Neuronal stem cell (in vitro differentiated cells): ENCODE measurements at regions not wholly inside any gene's neighbourhood (a gene's known extent, or its start where the extent isn't known, plus 50 kb on each side); places are given as distances from the start of the nearest gene placed in this dataset.

Experiments used
- DNase-seq: peaks from one replicate; pipeline ENCODE4 v3.0.0-alpha.2; 2013; ENCODE audit warnings: low spot score
- H2AFZ ChIP-seq: one replicate; pipeline ENCODE4 v1.6.1; 2013; ENCODE audit warnings: mild to moderate bottlenecking, low read length, inconsistent platforms
- H2AK5ac ChIP-seq: 2 replicates; pipeline ENCODE4 v1.6.1; 2013; ENCODE audit warnings: low read depth, mild to moderate bottlenecking, inconsistent platforms, low read length, moderate library complexity, mixed read lengths
- H2BK120ac ChIP-seq: 2 replicates; pipeline ENCODE4 v1.6.1; 2013; ENCODE audit warnings: low read depth, mild to moderate bottlenecking, inconsistent platforms, low read length, moderate library complexity, mixed read lengths
- H2BK12ac ChIP-seq: one replicate; pipeline ENCODE4 v1.6.1; 2013; ENCODE audit warnings: low read length, inconsistent platforms
- H2BK15ac ChIP-seq: 2 replicates; pipeline ENCODE4 v1.6.1; 2013; ENCODE audit warnings: mild to moderate bottlenecking, low read length, inconsistent platforms, mixed read lengths
- H2BK5ac ChIP-seq: one replicate; pipeline ENCODE4 v1.6.1; 2013; ENCODE audit warnings: inconsistent platforms, mild to moderate bottlenecking, low read length, moderate library complexity
- H3K14ac ChIP-seq: one replicate; pipeline ENCODE4 v1.6.1; 2013; ENCODE audit warnings: low read length, inconsistent platforms
- H3K18ac ChIP-seq: 2 replicates; pipeline ENCODE4 v1.6.1; 2013; ENCODE audit warnings: low read length, inconsistent platforms
- H3K23ac ChIP-seq: 2 replicates; pipeline ENCODE4 v1.6.1; 2013; ENCODE audit warnings: low read depth, mild to moderate bottlenecking, mixed read lengths, low read length, inconsistent platforms; ENCODE audit not compliant: poor library complexity
- H3K27ac ChIP-seq: replicated peaks from 3 replicates; pipeline ENCODE4 v1.5.1; 2013; ENCODE audit warnings: low read length, inconsistent platforms
- H3K27me3 ChIP-seq, 3 experiments: 2 replicates each; pipeline ENCODE4 v1.6.1; 2013; ENCODE audit warnings: low read length in 3 of 3, mild to moderate bottlenecking in 2 of 3, inconsistent platforms in 1 of 3, low read depth in 1 of 3, mixed read lengths in 1 of 3, moderate library complexity in 1 of 3; ENCODE audit not compliant: control insufficient read depth in 3 of 3, insufficient read depth in 3 of 3
- H3K36me3 ChIP-seq, 2 donors: replicated peaks in 1 of 2; 2 replicates each; pipeline ENCODE4 v1.6.1; 2013; ENCODE audit warnings: low read length in 2 of 2; ENCODE audit not compliant: control insufficient read depth in 2 of 2, insufficient read depth in 2 of 2
- H3K4ac ChIP-seq: 2 replicates; pipeline ENCODE4 v1.6.1; 2013; ENCODE audit warnings: inconsistent platforms, mild to moderate bottlenecking, low read length, moderate library complexity
- H3K4me1 ChIP-seq, 2 donors: 1 replicate in 1 of 2; 2 replicates in 1 of 2; pipeline ENCODE4 v1.6.1; 2013; ENCODE audit warnings: low read length in 2 of 2, low read depth in 1 of 2; ENCODE audit not compliant: control insufficient read depth in 2 of 2, insufficient read depth in 1 of 2
- H3K4me2 ChIP-seq: one replicate; pipeline ENCODE4 v1.6.1; 2013; ENCODE audit warnings: mild to moderate bottlenecking, low read length, inconsistent platforms; ENCODE audit not compliant: insufficient read depth, poor library complexity, severe bottlenecking
- H3K4me3 ChIP-seq, 2 donors: 2 replicates each; pipeline ENCODE4 v1.5.1; 2013; ENCODE audit warnings: low read length in 2 of 2, mild to moderate bottlenecking in 2 of 2, inconsistent platforms in 1 of 2, moderate library complexity in 1 of 2
- H3K79me1 ChIP-seq: one replicate; pipeline ENCODE4 v1.6.1; 2013; ENCODE audit warnings: low read depth, mild to moderate bottlenecking, inconsistent platforms, low read length, moderate library complexity
- H3K9ac ChIP-seq: one replicate; pipeline ENCODE4 v1.6.1; 2013; ENCODE audit warnings: mild to moderate bottlenecking, low read depth, low read length, inconsistent platforms; ENCODE audit not compliant: poor library complexity
- H3K9me3 ChIP-seq, 2 donors: replicated peaks in 1 of 2; 2 replicates each; pipeline versions ENCODE3 to v1.6.1; 2013; ENCODE audit warnings: low read length in 2 of 2, mild to moderate bottlenecking in 2 of 2, inconsistent platforms in 1 of 2, low read depth in 1 of 2, mixed read lengths in 1 of 2, moderate library complexity in 1 of 2; ENCODE audit not compliant: control insufficient read depth in 2 of 2, insufficient read depth in 1 of 2
- H4K8ac ChIP-seq: one replicate; pipeline ENCODE4 v1.6.1; 2013; ENCODE audit warnings: low read depth, mild to moderate bottlenecking, inconsistent platforms, low read length, moderate library complexity
- H4K91ac ChIP-seq: one replicate; pipeline ENCODE4 v1.6.1; 2013; ENCODE audit warnings: low read length, low read depth, mild to moderate bottlenecking, inconsistent platforms; ENCODE audit not compliant: poor library complexity
- WGBS, 2 donors: extraction: QIAGEN DNeasy Blood & Tissue Kit; methylation state at CpG; one replicate each; pipeline ENCODE4 v1.1.7; 2013; ENCODE audit warnings: missing lambda C conversion rate in 2 of 2, mixed read lengths in 1 of 2; ENCODE audit not compliant: insufficient read length in 2 of 2, insufficient replicate concordance in 1 of 2; ENCODE audit errors: extremely low coverage in 2 of 2; 5-methylcytosine and 5-hydroxymethylcytosine counted together

- no peak overlapping the region for H3K27ac ChIP-seq
- no peak overlapping the region for H2BK12ac ChIP-seq
- H4K91ac ChIP-seq: no peak overlapping the region
- no peaks in the 10 kb centered on the region for H3K36me3 ChIP-seq
- no peak overlapping the region for H3K9ac ChIP-seq
- no peaks in the 10 kb centered on the region for H3K79me1 ChIP-seq
- no peaks in the 10 kb centered on the region for H3K27me3 ChIP-seq
- WGBS, 2 donors: no CpG with 5 or more reads among the region's 1 CpG
- no peak overlapping the region for H3K18ac ChIP-seq
- H2AFZ ChIP-seq: no peak overlapping the region
- DNase-seq: no peak
- no peak overlapping the region for H2AK5ac ChIP-seq
- no peak overlapping the region for H3K4me3 ChIP-seq
- no peak overlapping the region for H3K14ac ChIP-seq
- H3K4ac ChIP-seq: no peak overlapping the region
- no peak overlapping the region for H3K4me2 ChIP-seq
- H3K4me1 ChIP-seq: no peaks in the 10 kb centered on the region
- H2BK15ac ChIP-seq: no peak overlapping the region
- no peak overlapping the region for H3K23ac ChIP-seq
- no peak overlapping the region for H4K8ac ChIP-seq
- no peak overlapping the region for H2BK5ac ChIP-seq
- H3K9me3 ChIP-seq: peaks cover 11 to 28% of the 10 kb centered on the region in 2 donors
- no peak overlapping the region for H2BK120ac ChIP-seq
Measured at GRCh38 chr14:40476005-40476404, 1043.8 kb upstream of the FBXO33 start.

GRCh38 chr14:40467969-40468368 lies 1035.7 kb upstream of the FBXO33 start:
- Histone ChIP-seq H2BK12ac (no peak overlapping the region), H3K18ac (no peak overlapping the region), H2BK120ac (no peak overlapping the region), H2AFZ (no peak overlapping the region), H3K4me2 (no peak overlapping the region), H3K27ac (no peak overlapping the region), H3K79me1 (no peaks in the 10 kb centered on the region), H4K8ac (no peak overlapping the region), H4K91ac (no peak overlapping the region), H2BK5ac (no peak overlapping the region), H3K4me1 (no peaks in the 10 kb centered on the region), H3K9ac (no peak overlapping the region), H2BK15ac (no peak overlapping the region), H3K4me3 (no peak overlapping the region), H3K27me3 (no peaks in the 10 kb centered on the region), H2AK5ac (no peak overlapping the region), H3K4ac (no peak overlapping the region), H3K14ac (no peak overlapping the region), H3K9me3 (peaks cover 9 to 12% of the 10 kb centered on the region in 2 donors), H3K36me3 (no peaks in the 10 kb centered on the region), H3K23ac (no peak overlapping the region)
- no CpG with 5 or more reads among the region's 1 CpG for WGBS, 2 donors
- DNase-seq: no peak

GRCh38 chr14:40464531-40464930 lies 1032.3 kb upstream of the FBXO33 start:
- Histone ChIP-seq H2BK15ac (no peak overlapping the region), H3K23ac (no peak overlapping the region), H3K18ac (no peak overlapping the region), H3K14ac (no peak overlapping the region), H2BK5ac (no peak overlapping the region), H2AFZ (no peak overlapping the region), H4K8ac (no peak overlapping the region), H3K9me3 (peaks cover 7 to 9% of the 10 kb centered on the region in 2 donors), H2BK12ac (no peak overlapping the region), H4K91ac (no peak overlapping the region), H2BK120ac (no peak overlapping the region), H3K4ac (no peak overlapping the region), H3K4me3 (peak overlapping the region in 1 of 2 donors; percentile 13), H3K27ac (no peak overlapping the region), H3K4me2 (no peak overlapping the region), H3K27me3 (no peaks in the 10 kb centered on the region), H3K36me3 (no peaks in the 10 kb centered on the region), H3K79me1 (no peaks in the 10 kb centered on the region), H2AK5ac (no peak overlapping the region), H3K9ac (no peak overlapping the region), H3K4me1 (no peaks in the 10 kb centered on the region)
- DNase-seq: no peak
- no CpG with 5 or more reads among the region's 2 CpGs for WGBS, 2 donors

- DNase-seq: no peak
- Histone ChIP-seq H3K79me1 (no peaks in the 10 kb centered on the region), H3K18ac (no peak overlapping the region), H2BK15ac (no peak overlapping the region), H3K4ac (no peak overlapping the region), H4K91ac (no peak overlapping the region), H3K9me3 (peaks cover 5 to 9% of the 10 kb centered on the region in 2 donors), H3K4me2 (no peak overlapping the region), H2BK5ac (no peak overlapping the region), H2AFZ (no peak overlapping the region), H2BK120ac (no peak overlapping the region), H4K8ac (no peak overlapping the region), H3K36me3 (no peaks in the 10 kb centered on the region), H3K14ac (no peak overlapping the region), H2BK12ac (no peak overlapping the region), H3K9ac (no peak overlapping the region), H3K4me1 (no peaks in the 10 kb centered on the region), H3K23ac (no peak overlapping the region), H3K4me3 (no peak overlapping the region), H2AK5ac (no peak overlapping the region), H3K27me3 (no peaks in the 10 kb centered on the region), H3K27ac (no peak overlapping the region)
- WGBS, 2 donors: no CpG with 5 or more reads among the region's 6 CpGs
Measured at GRCh38 chr14:40463886-40464285, 1031.7 kb upstream of the FBXO33 start.
